ENCODE measurements at regions not wholly inside any gene's neighbourhood (a gene's known extent, or its start where the extent isn't known, plus 50 kb on each side); places are given as distances from the start of the nearest gene placed in this dataset.
"Not testable (repeated sequence)": the region's sequence is repeated elsewhere in the genome, so short reads cannot be mapped to it uniquely, and the experiment has no call there.

DNA sequence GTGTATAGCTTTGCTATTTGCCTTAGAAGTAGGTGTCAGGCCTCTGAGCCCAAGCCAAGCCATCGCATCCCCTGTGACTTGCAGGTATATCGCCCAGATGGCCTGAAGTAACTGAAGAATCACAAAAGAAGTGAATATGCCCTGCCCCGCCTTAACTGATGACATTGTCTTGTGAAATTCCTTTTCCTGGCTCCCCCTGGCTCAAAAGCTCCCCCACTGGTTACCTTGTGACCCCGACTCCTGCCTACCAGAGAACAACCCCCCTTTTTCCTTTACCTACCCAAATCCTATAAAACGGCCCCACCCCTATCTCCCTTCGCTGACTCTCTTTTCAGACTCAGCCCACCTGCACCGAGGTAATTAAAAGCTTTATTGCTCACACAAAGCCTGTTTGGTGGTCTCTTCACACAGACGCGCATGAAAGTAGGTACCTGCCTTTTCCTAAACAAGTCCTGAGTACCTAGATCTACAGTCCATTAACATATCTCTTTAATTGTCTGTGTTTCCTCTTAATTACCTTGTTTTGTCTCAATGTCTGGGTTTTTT, 653.8 kb upstream of the PCDH10 start:
- not testable (repeated sequence) for H3K27me3 ChIP-seq (ENCODE audit: control insufficient read depth, insufficient read depth, low read length); H3K9me3 ChIP-seq (ENCODE audit: control insufficient read depth, insufficient read depth, low read length); H3K36me3 ChIP-seq (ENCODE audit: control insufficient read depth, insufficient read depth, low read length); H3K4me3 ChIP-seq (ENCODE audit: low read depth, low read length)
- H3K4me1 ChIP-seq (ENCODE audit: control insufficient read depth, insufficient read depth, low read length), result peaks cover 36% of the 10 kb centered on the region
- H3K9ac ChIP-seq (ENCODE audit: low read depth, low read length), result peak overlapping the region; percentile 49

DNA sequence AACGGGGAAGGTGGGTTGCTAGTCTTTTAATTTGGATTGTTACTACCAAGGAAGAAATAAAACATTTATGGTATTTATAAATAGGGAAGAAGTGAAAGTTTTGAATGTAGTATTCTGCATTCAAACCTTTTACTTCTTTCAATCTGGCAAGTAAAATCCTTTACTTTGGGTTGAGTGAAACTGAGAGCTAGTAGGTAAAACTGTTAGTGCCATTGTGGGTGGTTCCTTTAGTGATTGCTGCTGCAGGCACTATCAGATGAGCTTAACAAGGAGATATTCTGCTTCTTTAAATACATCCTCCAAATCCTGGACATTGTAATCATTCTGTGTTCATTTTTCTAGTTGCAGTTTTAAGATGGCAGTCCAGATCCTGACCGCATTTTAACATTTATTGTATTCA, 650.9 kb upstream of the PCDH10 start:
- H3K27me3 ChIP-seq (ENCODE audit: control insufficient read depth, insufficient read depth, low read length), result no peaks in the 10 kb centered on the region
- H3K4me1 ChIP-seq (ENCODE audit: control insufficient read depth, insufficient read depth, low read length), result peaks cover 27% of the 10 kb centered on the region
- no peaks in the 10 kb centered on the region for H3K36me3 ChIP-seq (ENCODE audit: control insufficient read depth, insufficient read depth, low read length)
- no peaks in the 10 kb centered on the region for H3K9me3 ChIP-seq (ENCODE audit: control insufficient read depth, insufficient read depth, low read length)
- no peak overlapping the region for H3K4me3 ChIP-seq (ENCODE audit: low read depth, low read length)
- H3K9ac ChIP-seq (ENCODE audit: low read depth, low read length), result no peak overlapping the region

DNA sequence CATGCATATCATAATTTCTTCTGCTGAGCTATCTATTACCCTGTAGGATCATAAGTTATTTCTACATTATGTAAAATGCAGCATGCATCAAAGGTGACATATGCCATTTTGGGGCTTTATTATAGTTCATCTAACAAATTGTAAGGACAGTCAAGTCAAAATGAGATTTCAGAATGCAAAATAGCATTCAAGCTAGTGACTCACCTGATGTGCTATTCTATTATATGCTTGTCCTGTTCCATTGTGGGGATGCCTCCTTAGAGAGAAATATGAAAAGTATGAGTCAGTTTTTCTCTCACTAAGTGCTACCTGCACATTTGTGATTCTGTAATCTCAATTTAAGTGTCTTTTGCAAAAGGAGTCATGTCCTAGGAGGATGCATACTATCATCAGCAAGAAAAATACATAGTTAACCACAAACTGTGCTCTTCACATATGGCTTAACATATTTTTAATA, 647.0 kb upstream of the PCDH10 start:
- no peaks in the 10 kb centered on the region for H3K36me3 ChIP-seq (ENCODE audit: control insufficient read depth, insufficient read depth, low read length)
- no peaks in the 10 kb centered on the region for H3K9me3 ChIP-seq (ENCODE audit: control insufficient read depth, insufficient read depth, low read length)
- H3K9ac ChIP-seq (ENCODE audit: low read depth, low read length), result no peak overlapping the region
- H3K27me3 ChIP-seq (ENCODE audit: control insufficient read depth, insufficient read depth, low read length), result no peaks in the 10 kb centered on the region
- no peak overlapping the region for H3K4me3 ChIP-seq (ENCODE audit: low read depth, low read length)
- no peaks in the 10 kb centered on the region for H3K4me1 ChIP-seq (ENCODE audit: control insufficient read depth, insufficient read depth, low read length)

DNA sequence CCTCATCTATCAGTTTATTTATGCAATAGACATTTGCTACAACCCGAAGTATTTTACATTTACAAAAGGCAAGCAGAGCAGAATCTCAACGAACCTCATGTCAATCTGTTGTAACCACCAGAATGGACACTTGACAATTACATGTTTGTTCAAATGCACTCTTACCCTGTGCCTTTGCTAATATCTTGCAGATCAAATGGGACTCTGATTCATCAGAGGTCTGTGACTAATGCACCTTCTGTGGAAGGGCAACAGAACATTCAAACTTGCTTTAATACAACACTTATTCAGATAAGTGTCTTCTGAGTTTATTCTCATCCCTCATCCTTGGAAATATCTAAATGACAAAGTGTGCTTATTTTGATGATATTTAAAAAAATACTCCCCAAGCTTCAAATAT, 644.7 kb upstream of the PCDH10 start:
- Histone ChIP-seq H3K4me1 (ENCODE audit: control insufficient read depth, insufficient read depth, low read length) (no peaks in the 10 kb centered on the region), H3K9ac (ENCODE audit: low read depth, low read length) (no peak overlapping the region)

DNA sequence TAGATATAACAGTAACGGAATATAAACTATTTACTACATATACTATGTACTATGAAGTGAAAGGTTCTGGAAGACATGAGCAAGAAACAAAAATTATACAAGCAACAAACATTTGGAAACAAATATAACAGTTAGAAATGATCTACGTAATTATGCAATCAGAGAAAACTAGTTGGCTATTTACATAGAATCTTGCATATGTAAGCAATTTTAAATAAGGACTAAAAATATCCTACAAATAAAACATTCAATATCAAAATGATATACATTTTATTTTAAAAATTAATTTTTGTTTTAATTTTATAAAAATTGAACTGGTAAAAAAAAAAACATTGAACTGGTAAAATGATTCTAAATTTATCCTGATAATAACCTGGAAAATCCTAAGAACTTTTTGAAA, 642.5 kb upstream of the PCDH10 start:
- Histone ChIP-seq H3K36me3 (ENCODE audit: control insufficient read depth, insufficient read depth, low read length) (no peaks in the 10 kb centered on the region), H3K9ac (ENCODE audit: low read depth, low read length) (no peak overlapping the region), H3K27me3 (ENCODE audit: control insufficient read depth, insufficient read depth, low read length) (no peaks in the 10 kb centered on the region), H3K4me3 (ENCODE audit: low read depth, low read length) (no peak overlapping the region), H3K9me3 (ENCODE audit: control insufficient read depth, insufficient read depth, low read length) (no peaks in the 10 kb centered on the region), H3K4me1 (ENCODE audit: control insufficient read depth, insufficient read depth, low read length) (peaks cover 6% of the 10 kb centered on the region)

More for the DNA sequence above, 644.7 kb upstream of the PCDH10 start:
- no peak overlapping the region for H3K4me3 ChIP-seq (ENCODE audit: low read depth, low read length)
- no peaks in the 10 kb centered on the region for H3K36me3 ChIP-seq (ENCODE audit: control insufficient read depth, insufficient read depth, low read length)
- no peaks in the 10 kb centered on the region for H3K9me3 ChIP-seq (ENCODE audit: control insufficient read depth, insufficient read depth, low read length)
- H3K27me3 ChIP-seq (ENCODE audit: control insufficient read depth, insufficient read depth, low read length), result no peaks in the 10 kb centered on the region

DNA sequence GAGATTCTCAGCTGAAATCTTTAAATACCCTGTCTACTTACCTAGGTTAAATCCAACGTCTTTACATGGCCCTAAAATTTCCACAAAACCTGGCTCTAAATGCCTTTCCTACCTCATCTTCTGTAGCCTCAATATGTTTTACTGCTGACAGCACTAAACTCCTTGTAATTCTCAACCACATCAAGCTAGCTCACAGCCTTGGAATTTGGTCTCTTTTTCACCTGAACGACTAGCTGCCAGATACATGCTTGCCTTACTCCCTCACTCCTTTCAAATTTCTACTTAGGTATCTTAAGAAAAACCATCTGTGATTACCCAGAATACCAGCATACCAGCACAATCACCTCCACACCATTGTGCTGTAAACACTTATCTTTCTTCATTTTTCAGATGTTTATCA, 635.6 kb upstream of the PCDH10 start:
- Histone ChIP-seq H3K4me3 (ENCODE audit: low read depth, low read length) (no peak overlapping the region), H3K4me1 (ENCODE audit: control insufficient read depth, insufficient read depth, low read length) (peaks cover 13% of the 10 kb centered on the region), H3K9ac (ENCODE audit: low read depth, low read length) (no peak overlapping the region)

DNA sequence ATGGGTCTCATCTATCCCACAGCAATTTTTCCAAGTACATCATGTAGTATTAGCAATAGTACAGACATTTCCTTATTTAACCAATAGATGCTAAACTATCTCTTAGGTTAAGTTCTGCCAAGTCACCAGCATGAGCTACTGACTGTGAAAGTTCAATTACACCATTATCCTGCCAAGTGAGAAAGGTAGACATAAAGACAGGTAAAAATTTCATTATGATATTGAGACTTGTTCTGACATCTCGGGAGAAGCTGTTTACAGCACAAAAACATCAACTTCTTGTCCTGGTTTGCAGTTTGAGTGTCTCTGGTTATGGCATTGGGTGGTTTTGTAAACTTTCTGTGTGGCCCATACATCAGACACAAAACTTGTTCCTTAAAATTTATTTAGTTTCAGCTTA, 622.4 kb upstream of the PCDH10 start:
- Histone ChIP-seq H3K36me3 (ENCODE audit: control insufficient read depth, insufficient read depth, low read length) (no peaks in the 10 kb centered on the region), H3K4me1 (ENCODE audit: control insufficient read depth, insufficient read depth, low read length) (no peaks in the 10 kb centered on the region), H3K4me3 (ENCODE audit: low read depth, low read length) (no peak overlapping the region), H3K9ac (ENCODE audit: low read depth, low read length) (no peak overlapping the region), H3K9me3 (ENCODE audit: control insufficient read depth, insufficient read depth, low read length) (no peaks in the 10 kb centered on the region), H3K27me3 (ENCODE audit: control insufficient read depth, insufficient read depth, low read length) (no peaks in the 10 kb centered on the region)

More for the DNA sequence above, 635.6 kb upstream of the PCDH10 start:
- Histone ChIP-seq H3K9me3 (ENCODE audit: control insufficient read depth, insufficient read depth, low read length) (no peaks in the 10 kb centered on the region), H3K27me3 (ENCODE audit: control insufficient read depth, insufficient read depth, low read length) (no peaks in the 10 kb centered on the region), H3K36me3 (ENCODE audit: control insufficient read depth, insufficient read depth, low read length) (no peaks in the 10 kb centered on the region)

DNA sequence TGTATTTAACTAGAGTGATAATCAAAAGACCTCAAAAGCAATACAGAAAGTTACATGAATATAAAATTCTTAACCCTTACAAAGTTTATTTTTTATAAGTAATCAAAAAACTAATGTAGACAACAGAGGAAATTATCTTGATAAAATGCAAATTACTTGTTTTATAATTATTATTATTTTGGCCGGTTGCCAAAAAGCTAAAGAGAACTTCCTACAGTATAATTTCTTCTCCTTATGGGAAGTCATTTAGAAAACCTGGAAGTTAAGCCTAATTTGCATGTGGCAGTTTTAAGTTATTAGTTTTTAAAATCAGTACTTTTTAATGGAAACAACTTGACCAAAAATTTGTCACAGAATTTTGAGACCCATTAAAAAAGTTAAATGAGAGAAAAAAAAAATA, 621.3 kb upstream of the PCDH10 start:
- H3K4me3 ChIP-seq (ENCODE audit: low read depth, low read length), result no peak overlapping the region
- no peaks in the 10 kb centered on the region for H3K4me1 ChIP-seq (ENCODE audit: control insufficient read depth, insufficient read depth, low read length)
- H3K27me3 ChIP-seq (ENCODE audit: control insufficient read depth, insufficient read depth, low read length), result no peaks in the 10 kb centered on the region
- H3K9ac ChIP-seq (ENCODE audit: low read depth, low read length), result no peak overlapping the region
- no peaks in the 10 kb centered on the region for H3K36me3 ChIP-seq (ENCODE audit: control insufficient read depth, insufficient read depth, low read length)
- H3K9me3 ChIP-seq (ENCODE audit: control insufficient read depth, insufficient read depth, low read length), result no peaks in the 10 kb centered on the region

DNA sequence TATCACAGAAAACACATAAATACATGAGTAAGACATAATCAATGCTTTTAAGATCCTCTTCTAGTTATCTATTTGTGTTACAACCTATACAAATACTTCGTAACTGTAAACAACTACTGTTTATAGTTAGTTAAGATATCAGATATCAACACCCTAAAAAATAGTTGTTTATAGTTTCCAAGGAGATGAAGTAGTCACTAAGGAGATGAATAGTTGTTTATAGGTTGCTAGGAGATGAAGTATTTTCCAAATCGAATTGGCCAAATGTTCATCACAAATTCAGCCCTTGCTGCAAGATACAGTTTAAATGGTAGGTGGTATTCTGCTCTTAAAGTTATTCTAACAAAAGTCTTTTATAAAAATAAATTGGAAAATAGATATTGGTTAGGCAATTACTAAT, 618.2 kb upstream of the PCDH10 start:
- Histone ChIP-seq H3K36me3 (ENCODE audit: control insufficient read depth, insufficient read depth, low read length) (no peaks in the 10 kb centered on the region), H3K4me1 (ENCODE audit: control insufficient read depth, insufficient read depth, low read length) (no peaks in the 10 kb centered on the region), H3K4me3 (ENCODE audit: low read depth, low read length) (no peak overlapping the region), H3K9me3 (ENCODE audit: control insufficient read depth, insufficient read depth, low read length) (no peaks in the 10 kb centered on the region), H3K9ac (ENCODE audit: low read depth, low read length) (no peak overlapping the region), H3K27me3 (ENCODE audit: control insufficient read depth, insufficient read depth, low read length) (no peaks in the 10 kb centered on the region)

DNA sequence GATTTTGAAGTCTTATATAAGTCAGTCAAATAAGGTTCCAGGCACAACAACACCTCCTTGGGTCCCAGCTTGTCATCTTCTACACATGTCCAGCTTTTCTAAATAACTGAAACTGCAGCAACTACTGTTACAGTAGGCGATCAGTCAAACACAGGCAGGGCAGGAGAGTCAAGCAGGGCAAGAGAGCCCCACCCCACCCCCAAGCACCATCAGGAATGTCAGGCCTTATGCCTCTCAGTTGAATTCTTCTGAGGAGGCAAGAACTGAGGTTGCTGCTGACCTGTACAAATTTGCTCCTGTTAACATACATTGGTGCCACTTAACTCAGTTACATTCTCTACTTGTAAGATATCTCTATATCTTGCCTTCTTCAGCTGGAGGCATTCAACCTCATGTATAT, 608.8 kb upstream of the PCDH10 start:
- Histone ChIP-seq H3K36me3 (ENCODE audit: control insufficient read depth, insufficient read depth, low read length) (no peaks in the 10 kb centered on the region), H3K4me3 (ENCODE audit: low read depth, low read length) (no peak overlapping the region), H3K27me3 (ENCODE audit: control insufficient read depth, insufficient read depth, low read length) (no peaks in the 10 kb centered on the region), H3K9ac (ENCODE audit: low read depth, low read length) (no peak overlapping the region), H3K9me3 (ENCODE audit: control insufficient read depth, insufficient read depth, low read length) (peaks cover 3% of the 10 kb centered on the region), H3K4me1 (ENCODE audit: control insufficient read depth, insufficient read depth, low read length) (no peaks in the 10 kb centered on the region)

DNA sequence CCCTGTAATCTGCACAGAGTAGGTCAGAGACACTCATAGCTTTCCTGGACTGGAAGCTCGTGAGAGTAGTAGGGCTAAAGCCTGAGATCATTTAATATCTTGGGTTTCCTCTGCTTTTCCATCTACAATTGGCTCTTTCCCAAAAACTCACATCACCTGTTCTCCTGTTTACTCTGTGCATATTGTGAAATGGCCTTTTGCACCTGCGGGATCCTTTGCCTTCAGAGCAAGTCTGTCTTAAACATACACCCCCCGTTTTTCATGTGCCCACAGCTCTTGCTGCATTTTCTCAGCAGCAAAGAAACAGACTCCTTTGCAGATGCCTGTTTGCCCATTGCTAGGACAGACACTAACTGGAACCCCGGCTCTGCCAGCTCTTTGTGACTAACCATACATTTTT, 608.3 kb upstream of the PCDH10 start:
- H3K4me3 ChIP-seq (ENCODE audit: low read depth, low read length), result no peak overlapping the region
- no peaks in the 10 kb centered on the region for H3K27me3 ChIP-seq (ENCODE audit: control insufficient read depth, insufficient read depth, low read length)
- peaks cover 3% of the 10 kb centered on the region for H3K9me3 ChIP-seq (ENCODE audit: control insufficient read depth, insufficient read depth, low read length)
- H3K9ac ChIP-seq (ENCODE audit: low read depth, low read length), result no peak overlapping the region
- H3K36me3 ChIP-seq (ENCODE audit: control insufficient read depth, insufficient read depth, low read length), result no peaks in the 10 kb centered on the region
- no peaks in the 10 kb centered on the region for H3K4me1 ChIP-seq (ENCODE audit: control insufficient read depth, insufficient read depth, low read length)

DNA sequence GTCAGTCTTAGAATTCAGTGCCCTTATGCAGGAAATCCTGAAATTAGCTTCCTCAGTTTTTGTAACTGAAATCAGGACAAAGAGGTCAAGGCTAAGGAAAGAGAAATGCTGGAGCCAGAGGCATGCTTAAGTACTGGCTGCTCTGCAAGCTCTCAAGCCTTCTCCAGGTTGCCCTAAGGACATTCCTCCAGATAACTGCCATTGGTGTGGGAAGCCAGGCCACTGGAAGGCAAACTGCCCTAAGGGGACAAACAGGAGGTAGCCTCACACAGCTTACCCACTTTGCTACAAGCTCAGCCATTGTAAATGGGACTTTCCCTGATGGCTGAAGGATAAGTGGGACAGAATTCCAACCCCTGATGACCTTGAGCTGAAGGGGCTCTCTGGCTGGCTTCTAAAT, 606.9 kb upstream of the PCDH10 start:
- H3K4me3 ChIP-seq (ENCODE audit: low read depth, low read length), result no peak overlapping the region
- H3K36me3 ChIP-seq (ENCODE audit: control insufficient read depth, insufficient read depth, low read length), result no peaks in the 10 kb centered on the region
- H3K4me1 ChIP-seq (ENCODE audit: control insufficient read depth, insufficient read depth, low read length), result no peaks in the 10 kb centered on the region
- H3K27me3 ChIP-seq (ENCODE audit: control insufficient read depth, insufficient read depth, low read length), result no peaks in the 10 kb centered on the region
- H3K9ac ChIP-seq (ENCODE audit: low read depth, low read length), result no peak overlapping the region
- peaks cover 3% of the 10 kb centered on the region for H3K9me3 ChIP-seq (ENCODE audit: control insufficient read depth, insufficient read depth, low read length)
